ENCODE measurements at regions not wholly inside any gene's neighbourhood (a gene's known extent, or its start where the extent isn't known, plus 50 kb on each side); places are given as distances from the start of the nearest gene placed in this dataset.
"Not testable (repeated sequence)": the region's sequence is repeated elsewhere in the genome, so short reads cannot be mapped to it uniquely, and the experiment has no call there.

- DNase-seq, result no peak
Observed at GRCh38 chr7:9082203-9082602, 648.8 kb downstream of the NXPH1 start.

- DNase-seq, result no peak
Observed at GRCh38 chr7:9083837-9084236, 650.4 kb downstream of the NXPH1 start.

GRCh38 chr7:9091282-9091681, 657.9 kb downstream of the NXPH1 start:
- no peak for DNase-seq

GRCh38 chr7:9097565-9098060, 664.2 kb downstream of the NXPH1 start:
- no peak for DNase-seq

GRCh38 chr7:9100289-9100688, 666.9 kb downstream of the NXPH1 start:
- DNase-seq, result no peak

GRCh38 chr7:9102846-9103245, 669.4 kb downstream of the NXPH1 start:
- DNase-seq, result no peak

- no peak for DNase-seq
Observed at GRCh38 chr7:9106747-9107146, 673.3 kb downstream of the NXPH1 start.

GRCh38 chr7:9120331-9120730, 686.9 kb downstream of the NXPH1 start:
- no peak for DNase-seq

- no peak for DNase-seq
Observed at GRCh38 chr7:9124320-9124719, 690.9 kb downstream of the NXPH1 start.

- no peak for DNase-seq
Observed at GRCh38 chr7:9125246-9125645, 691.8 kb downstream of the NXPH1 start.

- no peak for DNase-seq
Observed at GRCh38 chr7:9127901-9128300, 694.5 kb downstream of the NXPH1 start.

GRCh38 chr7:9148687-9149086, 715.3 kb downstream of the NXPH1 start:
- DNase-seq, result no peak

GRCh38 chr7:9149499-9150082, 716.2 kb downstream of the NXPH1 start:
- DNase-seq, result no peak

- not testable (repeated sequence) for DNase-seq
Observed at GRCh38 chr7:9163691-9164090, 730.3 kb downstream of the NXPH1 start.

- no peak for DNase-seq
Observed at GRCh38 chr7:9175871-9176270, 742.5 kb downstream of the NXPH1 start.

- DNase-seq, result no peak
Observed at GRCh38 chr7:9181356-9181755, 747.9 kb downstream of the NXPH1 start.

- no peak for DNase-seq
Observed at GRCh38 chr7:9186730-9187129, 753.3 kb downstream of the NXPH1 start.

GRCh38 chr7:9189703-9190102, 756.3 kb downstream of the NXPH1 start:
- no peak for DNase-seq

GRCh38 chr7:9192969-9193368, 759.6 kb downstream of the NXPH1 start:
- DNase-seq, result no peak

GRCh38 chr7:9200626-9201025, 767.2 kb downstream of the NXPH1 start:
- no peak for DNase-seq

- no peak for DNase-seq
Observed at GRCh38 chr7:9201928-9202327, 768.5 kb downstream of the NXPH1 start.

- DNase-seq, result no peak
Observed at GRCh38 chr7:9204571-9204970, 771.2 kb downstream of the NXPH1 start.

GRCh38 chr7:9210114-9210513, 776.7 kb downstream of the NXPH1 start:
- no peak for DNase-seq

- DNase-seq, result no peak
Observed at GRCh38 chr7:9217204-9217603, 783.8 kb downstream of the NXPH1 start.

GRCh38 chr7:9226500-9226899, 793.1 kb downstream of the NXPH1 start:
- DNase-seq, result no peak

All from stimulated activated CD4-positive, alpha-beta T cell treated with anti-CD3 and anti-CD28 coated beads, Interleukin-12 subunit alpha, Interleukin-12 subunit beta, amount 100 ng/mL, for 4 hours (primary cell).